Upper lobe of left lung (tissue), 6 donors: ENCODE measurements at regions not wholly inside any gene's neighbourhood (a gene's known extent, or its start where the extent isn't known, plus 50 kb on each side); places are given as distances from the start of the nearest gene placed in this dataset.

Source experiments
- ATAC-seq, 2 donors: fragments of 200-7000 bp; cut with Tn5 transposase; one replicate each; pipeline ENCODE4 v1.9.1; 2022; ENCODE audit warnings: mild to moderate bottlenecking in 2 of 2, moderate library complexity in 2 of 2; ENCODE audit not compliant: low FRiP score in 2 of 2
- DNase-seq, 2 donors: peaks; one replicate each; pipeline ENCODE4 v3.0.0-alpha.2; 2019 to 2020
- H3K27ac ChIP-seq, 4 donors: fragments of 200-600 bp; sonication (generic); one replicate each; pipeline ENCODE4 v1.5.1; 2016 to 2019
- H3K27me3 ChIP-seq, 4 donors: fragments of 200-600 bp; sonication (generic); one replicate each; pipeline ENCODE4 v1.5.1; 2017 to 2019
- H3K36me3 ChIP-seq, 4 donors: fragments of 200-600 bp; sonication (generic); one replicate each; pipeline ENCODE4 v1.5.1; 2016 to 2019
- H3K4me1 ChIP-seq, 4 donors: fragments of 200-600 bp; sonication (generic); one replicate each; pipeline ENCODE4 v1.5.1; 2018 to 2019
- H3K4me3 ChIP-seq, 4 donors: fragments of 200-600 bp; sonication (generic); one replicate each; pipeline ENCODE4 v1.5.1; 2017 to 2019; ENCODE audit warnings: mild to moderate bottlenecking in 2 of 4, moderate library complexity in 1 of 4
- H3K9me3 ChIP-seq, 4 donors: fragments of 200-600 bp; sonication (generic); one replicate each; pipeline ENCODE4 v1.5.1; 2018 to 2019
- CTCF ChIP-seq, 6 experiments: fragments of 450-650 bp in 4 of 6; fragments of 200-600 bp in 2 of 6; sonication (generic) in 2 of 6; IDR thresholded peaks; one replicate each; pipeline ENCODE4 v1.5.1; 2016 to 2019; ENCODE audit warnings: antibody characterized with exemption in 6 of 6
- EP300 ChIP-seq, 4 donors: sonication (generic); formaldehyde crosslinking; IDR thresholded peaks; one replicate each; pipeline ENCODE4 v1.5.1; 2017; ENCODE audit warnings: antibody characterized with exemption in 4 of 4, control low read depth in 2 of 4
- POLR2A ChIP-seq, 4 donors: fragments of 450-650 bp; IDR thresholded peaks; one replicate each; pipeline ENCODE4 v1.5.1; 2016 to 2017; ENCODE audit warnings: antibody characterized with exemption in 4 of 4, mild to moderate bottlenecking in 2 of 4
- POLR2AphosphoS5 ChIP-seq, 2 donors: sonication (generic); formaldehyde crosslinking; IDR thresholded peaks; one replicate each; pipeline ENCODE4 v1.5.1; 2017; ENCODE audit warnings: antibody characterized with exemption in 2 of 2
- WGBS, 2 donors: methylation state at CpG; one replicate each; pipeline ENCODE4 v1.1.5; 2017 to 2018; 5-methylcytosine and 5-hydroxymethylcytosine counted together
- donor health status: DM: no; HTN: no; CAD: no; lungs with moderate emphysema.
- donor health status: DM: no; HTN: yes; CAD: no; lungs with severe emphysema.

GRCh38 chr11:11141065-11141464 lies 212.0 kb downstream of the CSNK2A3 start:
- Histone ChIP-seq H3K36me3 (no peaks in the 10 kb centered on the region), H3K27me3 (no peaks in the 10 kb centered on the region), H3K9me3 (no peaks in the 10 kb centered on the region), H3K4me1 (peaks cover 0 to 6% (median under 1%) of the 10 kb centered on the region in 4 donors), H3K4me3 (no peak overlapping the region), H3K27ac (no peak overlapping the region)
- ATAC-seq (no peak), DNase-seq (no peak)
- TF ChIP-seq POLR2AphosphoS5 (IDR thresholded peaks at IDR 0.05) (no peak), EP300 (IDR thresholded peaks at IDR 0.05) (no peak), CTCF (IDR thresholded peaks at IDR 0.05) (no peak), POLR2A (IDR thresholded peaks at IDR 0.05) (no peak)
- 77 to 79% methylated on average over 1 of the region's 1 CpG for WGBS, 2 donors

- no peak for ATAC-seq
- no peak overlapping the region for H3K27ac ChIP-seq
Observed at GRCh38 chr11:11140510-11140909, 212.5 kb downstream of the CSNK2A3 start.

GRCh38 chr11:11137339-11137738 lies 215.7 kb downstream of the CSNK2A3 start:
- 36 to 71% methylated on average over 1 of the region's 1 CpG for WGBS, 2 donors
- TF ChIP-seq EP300 (IDR thresholded peaks at IDR 0.05) = no peak
- no peak for TF ChIP-seq CTCF (IDR thresholded peaks at IDR 0.05)
- TF ChIP-seq POLR2A (IDR thresholded peaks at IDR 0.05) = no peak
- TF ChIP-seq POLR2AphosphoS5 (IDR thresholded peaks at IDR 0.05) = no peak
- H3K27me3 ChIP-seq = no peaks in the 10 kb centered on the region
- no peak for DNase-seq
- peaks cover 0 to 6% (median 2%) of the 10 kb centered on the region in 4 donors for H3K4me1 ChIP-seq
- no peak overlapping the region for H3K27ac ChIP-seq
- H3K36me3 ChIP-seq = no peaks in the 10 kb centered on the region
- H3K4me3 ChIP-seq = no peak overlapping the region
- no peaks in the 10 kb centered on the region for H3K9me3 ChIP-seq
- ATAC-seq = no peak

More at GRCh38 chr11:11140510-11140909, 212.5 kb downstream of the CSNK2A3 start:
- Histone ChIP-seq H3K36me3 (no peaks in the 10 kb centered on the region), H3K9me3 (no peaks in the 10 kb centered on the region), H3K4me1 (peaks cover 0 to 6% (median 2%) of the 10 kb centered on the region in 4 donors), H3K4me3 (no peak overlapping the region), H3K27me3 (no peaks in the 10 kb centered on the region)
- DNase-seq = no peak
- no peak for TF ChIP-seq POLR2A (IDR thresholded peaks at IDR 0.05)
- TF ChIP-seq EP300 (IDR thresholded peaks at IDR 0.05) = no peak
- no peak for TF ChIP-seq CTCF (IDR thresholded peaks at IDR 0.05)
- no peak for TF ChIP-seq POLR2AphosphoS5 (IDR thresholded peaks at IDR 0.05)

- 69 to 74% methylated on average over 2 of the region's 2 CpGs for WGBS, 2 donors
- H3K36me3 ChIP-seq = no peaks in the 10 kb centered on the region
- ATAC-seq = no peak
- no peak overlapping the region for H3K27ac ChIP-seq
- no peak for DNase-seq
- H3K4me1 ChIP-seq = peaks cover 0 to 3% (median 0%) of the 10 kb centered on the region in 4 donors
- TF ChIP-seq CTCF (IDR thresholded peaks at IDR 0.05) (no peak), POLR2A (IDR thresholded peaks at IDR 0.05) (no peak), EP300 (IDR thresholded peaks at IDR 0.05) (no peak), POLR2AphosphoS5 (IDR thresholded peaks at IDR 0.05) (no peak)
- H3K4me3 ChIP-seq = no peak overlapping the region
- no peaks in the 10 kb centered on the region for H3K9me3 ChIP-seq
- no peaks in the 10 kb centered on the region for H3K27me3 ChIP-seq
Observed at GRCh38 chr11:11135820-11136476, 217.1 kb downstream of the CSNK2A3 start.

- no peak for ATAC-seq
- TF ChIP-seq EP300 (IDR thresholded peaks at IDR 0.05) = no peak
- TF ChIP-seq POLR2A (IDR thresholded peaks at IDR 0.05) = no peak
- no peak for TF ChIP-seq CTCF (IDR thresholded peaks at IDR 0.05)
- no peak for TF ChIP-seq POLR2AphosphoS5 (IDR thresholded peaks at IDR 0.05)
Observed at GRCh38 chr11:11129118-11129517, 223.9 kb downstream of the CSNK2A3 start.

More at GRCh38 chr11:11129118-11129517, 223.9 kb downstream of the CSNK2A3 start:
- WGBS, 2 donors = 95 to 100% methylated on average over 1 of the region's 1 CpG
- Histone ChIP-seq H3K9me3 (no peaks in the 10 kb centered on the region), H3K27ac (no peak overlapping the region), H3K4me1 (no peaks in the 10 kb centered on the region), H3K27me3 (no peaks in the 10 kb centered on the region), H3K4me3 (no peak overlapping the region), H3K36me3 (no peaks in the 10 kb centered on the region)
- no peak for DNase-seq
